SK-N-SH treated with all-trans-retinoic acid at 6 μM for 48 hours (cell line): ENCODE measurements at regions not wholly inside any gene's neighbourhood (a gene's known extent, or its start where the extent isn't known, plus 50 kb on each side); places are given as distances from the start of the nearest gene placed in this dataset.

Experiments
- ATAC-seq: fragments of 200-7000 bp; cut with Tn5 transposase; 3 replicates; pipeline ENCODE4 v1.9.1; 2020; ENCODE audit warnings: mild to moderate bottlenecking, moderate library complexity
- ARNTL ChIP-seq: fragments of 450-650 bp; formaldehyde crosslinking; IDR thresholded peaks from 2 replicates; pipeline ENCODE4 v1.5.0; 2020; ENCODE audit warnings: low read depth, mild to moderate bottlenecking, moderate library complexity, borderline replicate concordance
- BACH2 ChIP-seq: fragments of 250-450 bp; sonication (Bioruptor Pico); IDR thresholded peaks from 2 replicates; pipeline ENCODE4 v1.9.0; 2021; ENCODE audit warnings: mild to moderate bottlenecking, borderline replicate concordance
- CREB5 ChIP-seq: fragments of 250-450 bp; sonication (Bioruptor Pico); IDR thresholded peaks from 2 replicates; pipeline ENCODE4 v1.5.1; 2020; ENCODE audit warnings: low read depth, mild to moderate bottlenecking, moderate library complexity
- CSDC2 ChIP-seq: fragments of 250-450 bp; sonication (Bioruptor Pico); IDR thresholded peaks from 2 replicates; pipeline ENCODE4 v1.5.0; 2020; ENCODE audit warnings: mild to moderate bottlenecking, moderate library complexity
- CSRNP3 ChIP-seq: fragments of 250-450 bp; sonication (Bioruptor Pico); IDR thresholded peaks from 2 replicates; pipeline ENCODE4 v1.5.1; 2021; ENCODE audit warnings: mild to moderate bottlenecking, moderate library complexity
- ESRRG ChIP-seq: fragments of 250-450 bp; sonication (Bioruptor Pico); IDR thresholded peaks from 2 replicates; pipeline ENCODE4 v1.6.1; 2021; ENCODE audit warnings: mild to moderate bottlenecking
- ISL1 ChIP-seq: fragments of 250-450 bp; sonication (Bioruptor Pico); IDR thresholded peaks from 2 replicates; pipeline ENCODE4 v2.1.2; 2022; ENCODE audit warnings: mild to moderate bottlenecking, moderate library complexity
- OSR1 ChIP-seq: fragments of 250-450 bp; sonication (Bioruptor Pico); IDR thresholded peaks from 2 replicates; pipeline ENCODE4 v1.8.0; 2022; ENCODE audit warnings: moderate library complexity, mild to moderate bottlenecking, inconsistent platforms
- PATZ1 ChIP-seq: fragments of 250-450 bp; sonication (Bioruptor Pico); IDR thresholded peaks from 2 replicates; pipeline ENCODE4 v1.8.0; 2020; ENCODE audit warnings: mild to moderate bottlenecking, moderate library complexity, borderline replicate concordance
- POU6F1 ChIP-seq: fragments of 250-450 bp; sonication (Bioruptor Pico); IDR thresholded peaks from 2 replicates; pipeline ENCODE4 v1.8.0; 2021; ENCODE audit warnings: low read depth, mild to moderate bottlenecking, moderate library complexity, borderline replicate concordance
- PPARA ChIP-seq: fragments of 250-450 bp; sonication (Bioruptor Pico); IDR thresholded peaks from 2 replicates; pipeline ENCODE4 v1.5.0; 2020; ENCODE audit warnings: mild to moderate bottlenecking, borderline replicate concordance
- SNAI2 ChIP-seq: fragments of 250-450 bp; sonication (Bioruptor Pico); IDR thresholded peaks from 2 replicates; pipeline ENCODE4 v1.5.0; 2020; ENCODE audit warnings: mild to moderate bottlenecking, moderate library complexity
- TCF4 ChIP-seq: fragments of 250-450 bp; sonication (Bioruptor Pico); IDR thresholded peaks from 2 replicates; pipeline ENCODE4 v1.8.0; 2021; ENCODE audit warnings: mild to moderate bottlenecking, moderate library complexity, borderline replicate concordance
- TOX ChIP-seq: fragments of 250-450 bp; sonication (Bioruptor Pico); IDR thresholded peaks from 2 replicates; pipeline ENCODE4 v1.8.0; 2021; ENCODE audit warnings: mild to moderate bottlenecking, moderate library complexity, borderline replicate concordance
- TSHZ2 ChIP-seq: fragments of 250-450 bp; sonication (Bioruptor Pico); IDR thresholded peaks from 2 replicates; pipeline ENCODE4 v1.5.0; 2020; ENCODE audit warnings: mild to moderate bottlenecking, moderate library complexity
- ZC3H10 ChIP-seq: fragments of 250-450 bp; sonication (Bioruptor Pico); IDR thresholded peaks from 2 replicates; pipeline ENCODE4 v1.5.1; 2021; ENCODE audit warnings: mild to moderate bottlenecking, moderate library complexity
- ZFP3 ChIP-seq: fragments of 250-450 bp; sonication (Bioruptor Pico); IDR thresholded peaks from 2 replicates; pipeline ENCODE4 v1.5.0; 2020; ENCODE audit warnings: mild to moderate bottlenecking, moderate library complexity
- ZFP30 ChIP-seq: fragments of 450-650 bp; formaldehyde crosslinking; IDR thresholded peaks from 2 replicates; pipeline ENCODE4 v1.5.0; 2022; ENCODE audit warnings: mild to moderate bottlenecking, moderate library complexity
- ZNF565 ChIP-seq: fragments of 450-650 bp; formaldehyde crosslinking; conservative IDR thresholded peaks from 2 replicates; pipeline ENCODE4 v1.5.0; 2020; ENCODE audit warnings: low read depth, mild to moderate bottlenecking, moderate library complexity
- ZNF70 ChIP-seq: fragments of 450-650 bp; formaldehyde crosslinking; IDR thresholded peaks from 2 replicates; pipeline ENCODE4 v1.5.0; 2020; ENCODE audit warnings: mild to moderate bottlenecking, moderate library complexity
- ZNF8 ChIP-seq: fragments of 450-650 bp; formaldehyde crosslinking; IDR thresholded peaks from 2 replicates; pipeline ENCODE4 v1.5.0; 2020; ENCODE audit warnings: mild to moderate bottlenecking, moderate library complexity

- TF ChIP-seq TOX (CRISPR knock-in tag) (no peak), CREB5 (CRISPR knock-in tag) (no peak), TSHZ2 (CRISPR knock-in tag) (no peak), ZNF70 (no peak), ZFP30 (CRISPR knock-in tag) (no peak), PPARA (CRISPR knock-in tag) (no peak), TCF4 (no peak), ZC3H10 (CRISPR knock-in tag) (no peak), ZFP3 (no peak)
- no peak for ATAC-seq
Observed at GRCh38 chr18:68397241-68398035, 317.5 kb downstream of the TMX3 start.

- no peak for TF ChIP-seq ZNF565
- TF ChIP-seq SNAI2 (CRISPR knock-in tag) = no peak
- no peak for TF ChIP-seq TSHZ2 (CRISPR knock-in tag)
- no peak for TF ChIP-seq OSR1 (CRISPR knock-in tag)
- TF ChIP-seq TCF4 = no peak
- TF ChIP-seq ISL1 (CRISPR knock-in tag) = peak; percentile 24; the same call in 1 of the 2 replicates
- ATAC-seq = peak; percentile 53; the same call in 2 of the 3 replicates
Observed at GRCh38 chr18:68394705-68395104, 320.2 kb downstream of the TMX3 start.

- ATAC-seq = no peak
- no peak for TF ChIP-seq CSDC2
- TF ChIP-seq POU6F1 (CRISPR knock-in tag) = no peak
- no peak for TF ChIP-seq ARNTL
- TF ChIP-seq TOX (CRISPR knock-in tag) = no peak
- no peak for TF ChIP-seq PATZ1 (CRISPR knock-in tag)
- TF ChIP-seq SNAI2 (CRISPR knock-in tag) = no peak
- no peak for TF ChIP-seq ZNF565
- no peak for TF ChIP-seq CREB5 (CRISPR knock-in tag)
- TF ChIP-seq CSRNP3 (CRISPR knock-in tag) = no peak
- TF ChIP-seq ESRRG = no peak
- TF ChIP-seq TCF4 = no peak
- TF ChIP-seq OSR1 (CRISPR knock-in tag) = no peak
- no peak for TF ChIP-seq ISL1 (CRISPR knock-in tag)
- TF ChIP-seq PPARA (CRISPR knock-in tag) = no peak
- TF ChIP-seq ZFP3 = no peak
- no peak for TF ChIP-seq ZNF8 (CRISPR knock-in tag)
- TF ChIP-seq ZC3H10 (CRISPR knock-in tag) = no peak
- no peak for TF ChIP-seq ZFP30 (CRISPR knock-in tag)
- TF ChIP-seq BACH2 = no peak
Observed at GRCh38 chr18:68391801-68392200, 323.1 kb downstream of the TMX3 start.
